AG09319 (cell line): ENCODE measurements at regions not wholly inside any gene's neighbourhood (a gene's known extent, or its start where the extent isn't known, plus 50 kb on each side); places are given as distances from the start of the nearest gene placed in this dataset.

Experiments
- DNase-seq: peaks from one replicate; pipeline ENCODE4 v3.0.0-alpha.2; 2010; ENCODE audit warnings: low read depth; ENCODE audit errors: extremely low read depth
- CTCF ChIP-seq: IDR thresholded peaks from 2 replicates; pipeline ENCODE4 v1.5.1; 2011; ENCODE audit warnings: low read depth, mild to moderate bottlenecking, inconsistent platforms, low read length, moderate library complexity

DNA sequence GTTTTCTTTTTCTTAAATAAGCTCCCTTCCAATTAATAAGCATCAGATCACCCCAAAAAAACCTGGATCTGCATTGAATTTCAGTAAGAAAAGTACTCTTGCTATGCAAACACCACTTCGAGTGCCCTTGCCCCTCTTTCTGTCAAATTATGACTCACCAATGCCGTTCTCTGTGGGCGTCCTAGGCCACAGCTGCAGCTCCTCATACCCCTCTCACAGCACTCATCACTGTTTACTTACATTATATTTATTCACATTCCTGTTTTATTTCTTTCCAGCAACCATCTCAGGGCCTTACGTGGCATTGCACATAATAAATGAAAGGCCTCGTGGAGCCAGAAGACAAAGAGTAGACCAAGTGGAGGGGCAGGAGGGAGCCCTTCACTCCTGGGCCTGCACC lies 99.1 kb upstream of the CTTNBP2NL start:
- TF ChIP-seq CTCF: no peak
- DNase-seq: no peak

- no peak for TF ChIP-seq CTCF
- DNase-seq: peak; percentile 2
These were observed 98.5 kb upstream of the CTTNBP2NL start for GRCh38 chr1:112297536-112297935.

GRCh38 chr1:112298558-112298957 lies 97.5 kb upstream of the CTTNBP2NL start:
- peak; percentile 66 for TF ChIP-seq CTCF
- peak; percentile 19 for DNase-seq

GRCh38 chr1:112304126-112304525 lies 91.9 kb upstream of the CTTNBP2NL start:
- DNase-seq: no peak

GRCh38 chr1:112304612-112305011 lies 91.4 kb upstream of the CTTNBP2NL start:
- DNase-seq: no peak
- no peak for TF ChIP-seq CTCF

More at GRCh38 chr1:112304126-112304525, 91.9 kb upstream of the CTTNBP2NL start:
- no peak for TF ChIP-seq CTCF

- TF ChIP-seq CTCF: no peak
- DNase-seq: no peak
These were observed 88.0 kb upstream of the CTTNBP2NL start for GRCh38 chr1:112307930-112308591.

- TF ChIP-seq CTCF: no peak
- no peak for DNase-seq
These were observed 87.3 kb upstream of the CTTNBP2NL start for GRCh38 chr1:112308716-112309115.
